NCI-H82 (cell line): ENCODE measurements at regions not wholly inside any gene's neighbourhood (a gene's known extent, or its start where the extent isn't known, plus 50 kb on each side); places are given as distances from the start of the nearest gene placed in this dataset.
"Not testable (repeated sequence)": the region's sequence is repeated elsewhere in the genome, so short reads cannot be mapped to it uniquely, and the experiment has no call there.

Source experiments
- DNase-seq: peaks from one replicate; lab custom pipeline; 2025; lab: John Stamatoyannopoulos, UW

- DNase-seq, result no peak
Measured at GRCh38 chr10:43853369-43853768, 204.7 kb upstream of the ZNF32 start.

- DNase-seq, result no peak
Measured at GRCh38 chr10:43852644-43853214, 204.0 kb upstream of the ZNF32 start.

- peak; percentile 22 for DNase-seq
Measured at GRCh38 chr10:43852149-43852548, 203.5 kb upstream of the ZNF32 start.

DNA sequence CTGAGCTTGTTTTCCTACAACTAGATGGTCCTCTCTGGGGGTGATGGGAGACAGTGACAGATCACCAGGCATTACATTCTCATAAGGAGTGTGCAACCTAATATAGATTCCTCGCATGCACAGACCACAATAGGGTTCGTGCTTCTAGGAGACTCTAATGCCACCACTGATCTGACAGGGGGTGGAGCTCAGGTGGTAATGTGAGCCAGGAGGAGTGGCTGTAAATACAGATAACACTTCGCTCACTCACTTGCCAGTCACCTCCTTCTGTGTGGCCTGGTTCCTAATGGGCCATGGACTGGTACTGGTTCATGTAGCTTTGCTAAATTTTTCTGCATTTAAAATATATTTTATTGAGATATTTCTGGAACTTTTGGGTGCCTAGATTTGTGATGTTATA is 202.3 kb upstream of the ZNF32 start:
- DNase-seq, result no peak

DNA sequence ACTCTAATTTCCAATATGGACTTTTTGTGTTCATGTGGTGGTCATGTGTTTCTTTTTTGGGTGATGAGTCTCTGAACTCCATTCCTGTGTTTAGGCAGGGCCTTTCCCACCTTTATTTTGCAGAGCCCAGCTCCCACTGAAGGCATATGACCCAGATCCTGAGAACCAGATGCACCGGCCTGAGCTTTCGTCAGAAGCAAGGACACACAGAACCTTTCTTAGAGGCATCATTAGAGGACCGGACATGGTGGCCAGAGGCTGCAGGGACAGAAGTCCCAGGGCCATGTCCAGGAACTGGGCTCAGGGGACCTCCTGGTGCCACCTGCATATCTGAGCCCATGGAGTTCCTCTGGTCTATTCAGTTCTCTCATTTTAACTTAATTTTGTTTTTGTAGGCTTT is 200.9 kb upstream of the ZNF32 start:
- no peak for DNase-seq

- no peak for DNase-seq
Measured at GRCh38 chr10:43846968-43847367, 198.3 kb upstream of the ZNF32 start.

GRCh38 chr10:43846187-43846680 is 197.6 kb upstream of the ZNF32 start:
- no peak for DNase-seq

- no peak for DNase-seq
Measured at GRCh38 chr10:43845121-43845520, 196.4 kb upstream of the ZNF32 start.

DNA sequence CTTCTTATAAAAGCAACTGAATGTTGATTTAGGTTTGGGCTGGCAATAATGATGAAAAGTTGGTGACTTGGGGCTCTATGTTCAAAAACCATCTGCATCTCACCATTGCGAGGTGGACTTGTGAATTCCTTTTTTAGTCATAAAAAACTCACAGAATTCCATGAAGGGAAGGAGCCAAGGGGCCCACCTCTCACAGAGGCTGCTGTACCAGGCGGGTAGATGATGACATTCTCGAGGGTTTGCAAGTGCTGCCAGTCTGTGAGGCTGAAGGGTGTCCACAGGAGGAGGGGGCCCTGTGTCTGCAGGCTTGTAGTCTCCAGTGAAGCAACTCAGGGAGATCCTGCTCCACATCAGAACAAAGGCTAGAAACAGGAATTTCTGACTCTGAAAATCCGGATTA is 195.5 kb upstream of the ZNF32 start:
- DNase-seq, result no peak

GRCh38 chr10:43843321-43844101 is 194.8 kb upstream of the ZNF32 start:
- DNase-seq, result no peak

GRCh38 chr10:43842496-43842895 is 193.8 kb upstream of the ZNF32 start:
- no peak for DNase-seq

- DNase-seq, result no peak
Measured at GRCh38 chr10:43842072-43842471, 193.4 kb upstream of the ZNF32 start.

- no peak for DNase-seq
Measured at GRCh38 chr10:43839973-43840372, 191.3 kb upstream of the ZNF32 start.

GRCh38 chr10:43834751-43835150 is 186.1 kb upstream of the ZNF32 start:
- not testable (repeated sequence) for DNase-seq

- no peak for DNase-seq
Measured at GRCh38 chr10:43827853-43828252, 179.2 kb upstream of the ZNF32 start.

- DNase-seq, result no peak
Measured at GRCh38 chr10:43825984-43826383, 177.3 kb upstream of the ZNF32 start.

GRCh38 chr10:43825421-43825820 is 176.7 kb upstream of the ZNF32 start:
- no peak for DNase-seq

DNA sequence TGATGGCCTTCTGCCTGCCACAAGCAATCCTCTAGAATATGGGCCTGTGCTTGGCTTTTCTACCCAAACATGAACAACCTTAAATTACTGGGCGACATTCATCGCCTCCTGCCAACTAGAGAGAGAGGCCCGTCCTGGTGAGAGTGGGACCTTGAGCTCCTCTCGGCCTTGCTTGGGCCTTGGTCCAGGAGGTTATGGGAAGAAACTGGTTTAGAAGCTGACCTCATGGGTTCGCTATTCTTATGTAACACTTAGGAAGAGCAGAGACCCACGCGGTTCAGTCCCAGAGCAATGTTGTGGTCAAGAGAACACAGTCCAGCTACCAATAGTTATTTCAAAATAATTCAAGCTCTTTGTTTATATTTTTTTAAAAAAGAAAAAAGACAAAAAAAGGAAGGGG is 176.3 kb upstream of the ZNF32 start:
- no peak for DNase-seq

DNA sequence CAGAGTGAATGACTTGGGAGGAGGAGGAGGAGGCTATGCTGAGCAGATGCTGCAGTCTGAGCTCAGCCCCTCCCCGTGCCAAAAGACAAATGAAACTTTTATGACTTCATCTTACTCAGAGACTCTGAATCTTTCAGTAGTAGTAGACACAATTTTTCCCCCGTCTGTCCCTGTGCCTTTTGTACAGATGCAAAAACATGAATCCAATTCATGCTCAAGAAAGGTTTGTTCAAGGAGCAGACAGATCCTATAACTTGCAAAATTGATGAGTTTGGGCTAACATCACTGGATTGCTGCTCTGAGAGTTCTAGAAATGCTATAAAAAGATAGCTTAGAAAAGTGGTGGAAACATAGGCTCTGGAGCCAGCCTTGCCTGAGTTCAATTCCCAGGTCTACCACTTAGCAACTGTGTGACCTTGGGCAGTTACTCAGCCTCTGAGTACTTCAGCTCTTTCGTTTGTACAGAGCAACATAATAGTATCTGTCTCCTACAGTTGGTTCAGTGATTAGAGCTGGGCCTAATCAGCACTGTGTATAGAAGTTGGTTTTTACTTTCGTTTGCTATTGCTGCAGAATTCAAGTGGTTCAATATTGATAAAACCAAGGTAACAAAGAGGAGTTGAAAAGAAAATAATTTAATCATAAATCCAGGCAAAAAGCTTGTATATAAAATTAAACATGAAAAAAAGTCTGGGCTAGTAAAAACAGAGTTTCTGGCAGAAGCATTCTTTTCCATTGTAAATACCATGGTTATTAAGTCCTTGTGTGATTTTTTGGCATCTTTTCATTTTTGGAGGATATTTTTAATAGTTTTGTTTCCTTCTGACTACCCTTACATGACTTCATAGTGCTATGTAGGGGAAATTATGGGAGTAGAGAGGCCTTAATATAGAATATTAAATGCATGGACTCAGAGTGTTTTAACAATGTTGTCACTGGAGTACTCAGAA is 174.2 kb upstream of the ZNF32 start:
- no peak for DNase-seq

- DNase-seq, result no peak
Measured at GRCh38 chr10:43821103-43821502, 172.4 kb upstream of the ZNF32 start.

DNA sequence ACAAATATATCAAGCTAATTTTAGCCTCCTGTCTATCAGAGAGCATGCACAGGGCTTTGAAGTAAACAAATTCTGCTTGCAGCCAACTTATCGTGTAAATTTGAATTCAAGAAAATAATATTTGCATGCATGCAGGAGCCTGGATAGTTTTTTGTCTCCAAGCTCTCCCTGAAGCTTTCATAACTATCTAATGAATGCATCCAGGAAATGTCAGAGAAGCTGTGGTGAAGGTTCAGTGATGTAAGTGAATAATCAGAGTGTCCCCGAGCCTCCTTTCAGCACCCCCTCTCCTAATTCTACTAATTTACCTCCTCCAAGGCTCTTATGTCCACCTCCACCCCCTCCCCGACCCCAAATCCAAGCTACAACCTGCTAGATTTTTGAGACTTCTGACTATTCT is 172.0 kb upstream of the ZNF32 start:
- no peak for DNase-seq

DNA sequence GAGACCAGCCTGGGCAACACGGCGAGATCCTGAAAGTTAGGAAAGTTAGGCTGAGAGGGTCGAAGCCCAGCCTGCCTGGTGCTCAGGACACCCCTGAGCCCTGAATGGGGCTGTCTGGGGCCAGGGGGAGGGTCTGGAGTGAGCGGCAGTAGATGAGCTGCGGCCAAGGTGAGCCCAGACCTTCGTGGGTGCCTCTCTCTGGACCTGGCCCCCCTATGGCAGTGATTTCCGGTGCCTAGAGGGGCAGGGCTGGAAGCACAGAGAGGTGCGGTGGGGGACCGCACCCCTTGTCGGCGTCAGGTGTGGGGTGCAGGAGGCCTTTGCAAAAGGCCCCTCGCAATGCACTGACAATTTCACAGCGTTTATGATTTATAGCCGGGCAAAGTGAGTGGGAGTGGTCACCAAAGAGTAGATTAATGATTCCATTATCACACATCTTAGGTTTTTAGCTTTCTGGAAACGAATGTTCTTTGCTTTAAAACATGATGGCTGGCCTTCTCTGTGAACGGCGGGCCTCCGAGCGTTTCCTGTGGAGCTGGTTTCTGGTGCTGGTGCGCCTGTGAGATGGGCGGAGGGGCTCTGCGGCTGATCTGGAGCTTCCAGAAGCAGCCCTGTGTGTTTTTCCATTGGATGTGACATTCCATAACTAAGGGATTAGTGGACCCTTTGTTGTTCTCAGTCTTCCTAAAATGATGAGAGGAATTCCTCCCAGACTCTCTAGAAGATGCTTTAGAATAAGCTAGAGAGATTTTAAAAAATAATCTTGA is 171.0 kb upstream of the ZNF32 start:
- no peak for DNase-seq
